Epithelial cell of proximal tubule (primary cell): ENCODE measurements at regions not wholly inside any gene's neighbourhood (a gene's known extent, or its start where the extent isn't known, plus 50 kb on each side); places are given as distances from the start of the nearest gene placed in this dataset.

Experiments used
- DNase-seq: peaks from one replicate; pipeline ENCODE4 v3.0.0-alpha.2; 2011; ENCODE audit warnings: low read depth
- H3K4me3 ChIP-seq: 2 replicates; pipeline ENCODE4 v1.5.1; 2011; ENCODE audit warnings: low read depth, mild to moderate bottlenecking, low read length
- TF ChIP-seq, protein P1 (sequence below): conservative IDR thresholded peaks from 2 replicates; pipeline ENCODE4 v1.5.1; 2012; ENCODE audit warnings: low read depth, mild to moderate bottlenecking, low read length

DNA sequence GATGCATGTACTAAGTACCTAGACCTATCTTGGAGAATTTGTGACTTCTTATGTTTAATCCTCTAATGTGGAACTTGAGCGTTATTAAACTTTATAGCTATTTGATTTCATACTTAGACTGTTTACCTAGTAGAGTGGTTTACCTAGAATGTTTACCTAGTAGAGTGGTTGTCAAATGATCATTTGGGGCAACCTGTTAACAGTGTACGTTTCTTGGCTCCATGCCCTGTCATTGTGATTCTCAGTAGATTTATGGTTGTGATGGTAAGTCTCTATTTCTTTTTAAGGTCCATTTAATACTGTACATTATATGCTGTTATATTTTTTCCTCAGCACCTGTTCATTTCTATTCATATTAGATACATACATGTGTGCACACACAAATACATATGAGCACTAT is 233.0 kb upstream of the MAD2L1 start:
- TF ChIP-seq, protein P1, sequence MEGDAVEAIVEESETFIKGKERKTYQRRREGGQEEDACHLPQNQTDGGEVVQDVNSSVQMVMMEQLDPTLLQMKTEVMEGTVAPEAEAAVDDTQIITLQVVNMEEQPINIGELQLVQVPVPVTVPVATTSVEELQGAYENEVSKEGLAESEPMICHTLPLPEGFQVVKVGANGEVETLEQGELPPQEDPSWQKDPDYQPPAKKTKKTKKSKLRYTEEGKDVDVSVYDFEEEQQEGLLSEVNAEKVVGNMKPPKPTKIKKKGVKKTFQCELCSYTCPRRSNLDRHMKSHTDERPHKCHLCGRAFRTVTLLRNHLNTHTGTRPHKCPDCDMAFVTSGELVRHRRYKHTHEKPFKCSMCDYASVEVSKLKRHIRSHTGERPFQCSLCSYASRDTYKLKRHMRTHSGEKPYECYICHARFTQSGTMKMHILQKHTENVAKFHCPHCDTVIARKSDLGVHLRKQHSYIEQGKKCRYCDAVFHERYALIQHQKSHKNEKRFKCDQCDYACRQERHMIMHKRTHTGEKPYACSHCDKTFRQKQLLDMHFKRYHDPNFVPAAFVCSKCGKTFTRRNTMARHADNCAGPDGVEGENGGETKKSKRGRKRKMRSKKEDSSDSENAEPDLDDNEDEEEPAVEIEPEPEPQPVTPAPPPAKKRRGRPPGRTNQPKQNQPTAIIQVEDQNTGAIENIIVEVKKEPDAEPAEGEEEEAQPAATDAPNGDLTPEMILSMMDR = no peak
- no peak for DNase-seq

DNA sequence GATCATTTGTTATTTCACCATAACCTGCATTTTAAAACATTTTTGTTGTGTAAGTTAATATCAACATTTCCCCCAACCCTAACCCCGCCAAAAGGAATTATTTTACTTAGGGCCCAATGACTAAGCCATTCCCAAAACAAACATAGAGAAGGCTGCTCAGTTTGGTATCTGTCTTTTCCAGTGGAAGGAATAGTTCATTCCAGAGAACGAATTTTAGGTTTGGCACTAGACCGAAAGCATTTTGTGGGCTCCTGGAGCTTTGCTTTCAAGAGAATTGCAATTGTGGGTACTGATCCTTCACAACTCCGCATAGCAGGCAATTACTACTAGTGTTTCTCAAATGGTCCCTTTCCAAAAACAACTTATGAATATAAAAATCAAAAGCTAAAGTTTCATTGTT is 226.7 kb upstream of the MAD2L1 start:
- DNase-seq = no peak
- no peak overlapping the region for H3K4me3 ChIP-seq
- TF ChIP-seq, protein P1 = no peak

More for the DNA sequence above, 233.0 kb upstream of the MAD2L1 start:
- no peak overlapping the region for H3K4me3 ChIP-seq

DNA sequence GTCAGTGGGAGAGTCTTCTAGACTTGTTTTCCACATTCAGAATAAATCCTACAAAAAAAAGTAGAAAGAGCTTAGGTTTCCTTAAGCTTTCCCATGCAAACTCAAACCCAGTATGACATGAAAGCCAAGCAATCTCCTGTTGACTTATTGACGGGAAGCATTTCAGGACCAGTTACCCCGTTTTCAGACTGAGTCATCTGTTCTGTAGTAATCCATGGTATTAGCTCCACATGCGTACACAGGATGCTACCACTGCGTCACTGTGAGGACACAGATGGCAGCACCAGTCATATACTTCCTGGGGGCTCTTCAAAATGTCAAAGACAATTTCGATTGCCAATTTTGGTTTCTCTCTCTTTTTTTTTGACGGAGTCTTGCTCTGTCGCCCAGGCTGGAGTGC is 224.9 kb upstream of the MAD2L1 start:
- no peak for DNase-seq
- TF ChIP-seq, protein P1 = no peak
- H3K4me3 ChIP-seq = no peak overlapping the region

DNA sequence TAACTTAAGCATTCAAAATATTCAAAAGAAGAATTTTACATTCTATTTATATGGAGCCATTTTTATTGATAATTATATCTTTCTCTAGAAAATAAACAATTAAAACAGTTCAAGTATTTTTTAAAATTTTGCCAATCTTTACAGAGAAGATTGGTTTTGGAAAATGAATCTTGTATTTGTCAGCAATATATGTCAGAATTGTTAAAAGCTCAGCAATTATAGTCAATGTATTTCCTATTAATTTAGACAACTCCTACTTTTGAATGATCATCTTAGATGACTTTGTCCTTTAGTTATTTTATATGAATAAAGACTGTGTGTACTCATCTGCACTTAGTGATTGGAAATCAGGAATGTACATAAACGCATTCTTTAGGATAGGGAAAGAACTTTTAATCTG is 223.9 kb upstream of the MAD2L1 start:
- DNase-seq = no peak
- no peak overlapping the region for H3K4me3 ChIP-seq
- TF ChIP-seq, protein P1 = no peak

DNA sequence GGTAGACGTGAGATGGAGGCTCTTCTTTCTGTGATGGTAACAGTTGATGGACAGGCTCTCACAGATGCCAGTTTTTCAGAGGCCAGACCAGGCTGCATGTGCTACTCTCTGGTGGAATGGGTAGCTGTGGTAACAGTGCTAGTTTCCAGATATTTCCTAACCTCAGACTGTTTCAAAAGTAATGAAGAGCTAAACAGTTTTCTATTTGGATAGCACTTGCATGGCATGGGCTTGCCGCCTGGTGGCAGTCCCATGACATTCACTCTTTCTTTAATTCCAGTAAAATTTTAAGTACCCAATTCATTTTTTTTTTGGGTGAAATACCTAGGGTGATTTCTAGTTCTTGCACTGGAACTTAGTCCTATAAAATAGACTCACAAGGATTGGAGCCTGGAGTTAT is 220.2 kb upstream of the MAD2L1 start:
- DNase-seq = no peak
- H3K4me3 ChIP-seq = no peak overlapping the region
- TF ChIP-seq, protein P1 = no peak

DNA sequence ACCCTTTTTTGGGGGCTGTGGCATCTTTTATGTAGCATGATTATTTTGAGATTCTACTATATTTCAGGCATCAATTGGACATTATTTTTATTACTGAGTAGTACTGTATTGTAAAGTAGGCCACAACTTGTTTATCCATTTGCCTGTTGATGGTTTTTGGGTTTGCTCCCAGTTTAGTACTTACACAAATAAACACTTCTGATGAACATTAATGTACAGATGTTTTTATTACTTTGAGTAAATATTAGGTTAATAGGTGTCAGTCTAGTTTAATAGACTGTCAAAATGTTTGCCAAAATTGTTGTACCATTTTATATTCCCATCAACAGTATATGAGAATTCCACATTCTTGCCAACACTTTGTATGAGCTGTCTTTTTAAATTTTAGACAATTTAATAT is 214.9 kb upstream of the MAD2L1 start:
- no peak for DNase-seq
- TF ChIP-seq, protein P1 = no peak
- no peak overlapping the region for H3K4me3 ChIP-seq

DNA sequence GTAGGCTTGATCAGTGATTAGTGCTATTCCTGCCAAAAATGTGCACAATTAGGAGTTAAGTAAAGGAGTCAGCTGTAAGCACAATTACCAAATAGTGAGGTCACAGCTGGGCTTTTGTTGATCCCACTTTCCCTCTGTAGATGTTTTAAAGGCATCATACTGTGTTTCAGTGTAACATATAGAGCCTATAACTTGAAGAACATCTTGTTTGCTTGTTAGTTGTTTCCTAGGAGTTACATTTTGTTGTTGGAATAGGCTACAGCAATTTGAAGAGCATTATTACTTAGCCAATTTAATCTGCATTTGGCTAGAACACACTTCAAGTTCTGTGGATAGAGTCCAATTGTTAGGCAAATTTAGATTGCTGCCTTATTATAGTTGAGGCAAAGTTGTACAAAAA is 210.7 kb upstream of the MAD2L1 start:
- DNase-seq = no peak
- H3K4me3 ChIP-seq = no peak overlapping the region
- TF ChIP-seq, protein P1 = no peak
